GM19438 (cell line): ENCODE measurements at regions not wholly inside any gene's neighbourhood (a gene's known extent, or its start where the extent isn't known, plus 50 kb on each side); places are given as distances from the start of the nearest gene placed in this dataset.

Experiments used
- ATAC-seq: cut with Tn5 transposase; IDR thresholded peaks from one replicate; pipeline ENCODE4 v1.9.1; 2021; ENCODE audit warnings: low read depth; ENCODE audit not compliant: unreplicated experiment

GRCh38 chr17:71681427-71682173, 439.2 kb upstream of the SOX9 start:
- ATAC-seq = no peak

GRCh38 chr17:71682174-71682494, 438.7 kb upstream of the SOX9 start:
- ATAC-seq = no peak

DNA sequence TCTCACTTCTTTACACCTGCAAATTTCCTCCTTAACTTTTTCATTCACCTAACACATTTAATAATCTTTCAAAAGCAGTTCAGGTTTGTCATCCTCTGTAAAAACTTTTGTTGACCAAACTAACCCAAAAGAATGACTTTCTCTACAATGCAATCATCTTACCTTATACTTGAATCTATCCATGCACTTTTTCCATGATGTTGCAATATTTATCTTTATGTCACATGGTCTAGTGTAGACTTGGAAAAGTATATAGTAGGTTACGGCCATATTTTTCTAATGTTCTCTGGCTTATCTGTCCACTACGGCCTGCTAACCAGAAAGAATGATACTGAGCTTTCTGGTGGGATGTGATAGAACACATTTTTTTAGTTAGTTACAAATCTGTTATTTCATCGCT, 431.0 kb upstream of the SOX9 start:
- ATAC-seq = no peak

DNA sequence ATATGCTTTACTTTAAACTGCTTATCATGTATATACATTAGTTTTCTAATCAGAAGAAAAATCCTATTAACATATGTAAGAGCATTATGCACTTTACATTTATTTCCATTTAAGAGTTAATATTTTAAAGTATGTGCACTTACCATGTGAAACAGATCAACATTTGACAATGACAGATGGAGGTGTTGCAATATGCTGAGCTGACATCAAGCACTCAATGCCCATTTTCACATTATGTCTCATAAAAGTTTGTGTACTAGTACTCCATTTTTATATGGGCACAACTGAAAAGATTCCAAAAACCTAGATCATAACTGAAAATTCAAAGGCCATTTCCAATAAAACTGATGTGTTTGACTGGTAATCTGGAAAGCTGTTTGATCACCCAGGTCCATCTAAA, 420.9 kb upstream of the SOX9 start:
- ATAC-seq = no peak

DNA sequence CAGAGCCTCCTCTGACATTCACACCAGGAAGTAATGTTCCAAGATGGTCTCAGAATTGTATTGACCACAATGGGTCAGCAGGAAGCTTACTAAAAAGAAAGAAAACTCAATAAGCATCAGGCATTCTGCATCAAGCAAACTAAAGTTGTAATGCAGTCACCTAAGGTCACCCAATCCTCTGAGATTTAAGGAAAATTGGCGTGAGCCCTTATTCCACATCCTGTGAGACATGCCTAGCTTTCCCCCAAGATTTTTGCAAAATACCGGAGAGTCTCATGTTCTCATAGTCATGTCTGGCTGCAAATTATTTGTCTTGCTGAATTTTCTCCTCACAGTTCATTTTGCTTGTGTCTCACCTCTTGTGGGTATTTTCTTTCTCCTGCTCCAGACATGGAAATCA, 417.1 kb upstream of the SOX9 start:
- ATAC-seq = no peak

DNA sequence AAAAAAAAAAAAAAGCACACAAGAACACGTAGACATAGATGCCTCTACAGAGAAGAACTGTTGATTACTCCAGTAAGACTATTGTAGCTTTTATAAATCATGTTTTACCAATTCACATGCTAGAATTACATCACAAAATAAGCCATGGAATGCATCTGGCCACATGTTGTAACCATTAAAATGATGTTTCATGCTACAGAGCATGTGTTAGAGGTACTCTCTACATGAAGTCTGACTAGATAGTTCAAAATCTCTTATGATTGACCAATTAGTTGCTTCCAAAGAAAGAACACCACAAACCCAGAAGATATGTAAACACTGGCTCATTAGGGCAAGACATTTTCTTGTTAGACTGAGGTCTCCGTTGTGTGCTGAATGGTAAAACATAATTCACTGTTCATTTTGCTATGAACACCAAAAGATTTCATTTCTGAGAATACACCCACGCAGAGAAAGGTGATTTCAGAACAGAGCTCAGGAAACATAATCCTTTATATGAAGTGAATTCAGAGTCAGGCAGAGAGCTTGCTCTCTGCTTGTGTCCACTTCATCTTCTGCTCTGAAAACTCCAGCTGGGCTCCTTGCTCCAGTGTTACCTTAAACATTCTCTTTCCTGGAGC, 411.4 kb upstream of the SOX9 start:
- ATAC-seq = no peak

- ATAC-seq = no peak
Observed at GRCh38 chr17:71709946-71710345, 410.9 kb upstream of the SOX9 start.

- no peak for ATAC-seq
Observed at GRCh38 chr17:71710816-71711215, 410.0 kb upstream of the SOX9 start.

GRCh38 chr17:71713846-71714245, 407.0 kb upstream of the SOX9 start:
- no peak for ATAC-seq

DNA sequence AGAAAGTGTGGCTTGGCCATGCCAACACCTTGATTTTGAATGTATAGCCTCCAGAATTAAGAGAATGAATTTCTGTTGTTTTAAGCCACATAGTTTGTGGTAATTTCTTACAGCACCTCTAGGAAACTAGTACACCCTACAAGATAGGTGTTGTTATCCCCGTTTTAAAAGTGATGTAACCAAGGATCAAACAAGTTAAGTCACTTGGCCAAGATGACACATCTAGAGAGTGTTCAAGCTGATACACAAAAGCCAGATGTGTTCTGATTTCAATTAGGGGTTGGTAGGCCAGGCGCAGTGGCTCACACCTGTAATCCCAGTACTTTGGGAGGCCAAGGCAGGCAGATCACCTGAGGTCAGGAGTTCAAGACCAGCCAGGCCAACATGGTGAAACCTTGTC, 396.5 kb upstream of the SOX9 start:
- ATAC-seq = no peak

DNA sequence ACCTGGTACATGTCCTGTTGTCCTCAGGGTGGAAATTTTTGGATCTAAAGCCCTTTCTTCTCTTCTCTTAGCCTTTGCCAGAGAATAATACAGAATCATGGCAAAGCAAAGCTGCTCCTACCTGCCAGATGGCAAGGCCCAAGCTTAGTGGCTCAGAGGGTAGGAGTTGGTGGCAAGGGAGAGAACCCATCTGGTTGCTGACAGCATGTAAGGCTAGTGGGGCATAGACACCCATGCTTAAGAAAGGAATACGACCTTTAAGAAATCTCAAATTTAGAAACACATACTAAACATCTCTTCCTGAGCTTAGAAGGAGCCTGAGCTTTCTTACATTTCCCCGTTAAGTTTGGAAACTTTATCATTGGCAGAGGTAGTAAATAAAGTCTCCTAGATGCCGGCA, 395.0 kb upstream of the SOX9 start:
- no peak for ATAC-seq

GRCh38 chr17:71726341-71726740, 394.5 kb upstream of the SOX9 start:
- ATAC-seq = no peak

DNA sequence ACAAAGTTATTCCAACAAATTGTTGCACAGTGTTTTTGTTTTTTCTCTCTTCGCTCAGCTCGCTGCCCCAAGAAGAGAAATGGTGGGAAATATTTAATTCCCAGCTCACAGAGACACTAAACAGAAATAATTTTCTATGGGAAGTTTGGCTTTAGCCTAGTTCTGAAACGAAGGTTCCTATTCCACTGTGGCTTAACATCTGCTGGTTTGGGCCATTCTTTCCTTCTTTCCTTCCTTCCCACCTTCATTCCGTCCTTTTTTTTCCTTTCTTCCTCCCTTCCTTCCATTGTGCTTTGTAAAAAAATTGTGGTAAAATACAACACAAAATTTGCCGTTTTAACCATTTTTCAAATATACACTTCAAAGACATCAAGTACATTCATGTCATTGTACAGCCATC, 393.5 kb upstream of the SOX9 start:
- ATAC-seq = no peak

- ATAC-seq = no peak
Observed at GRCh38 chr17:71727723-71728122, 393.1 kb upstream of the SOX9 start.

DNA sequence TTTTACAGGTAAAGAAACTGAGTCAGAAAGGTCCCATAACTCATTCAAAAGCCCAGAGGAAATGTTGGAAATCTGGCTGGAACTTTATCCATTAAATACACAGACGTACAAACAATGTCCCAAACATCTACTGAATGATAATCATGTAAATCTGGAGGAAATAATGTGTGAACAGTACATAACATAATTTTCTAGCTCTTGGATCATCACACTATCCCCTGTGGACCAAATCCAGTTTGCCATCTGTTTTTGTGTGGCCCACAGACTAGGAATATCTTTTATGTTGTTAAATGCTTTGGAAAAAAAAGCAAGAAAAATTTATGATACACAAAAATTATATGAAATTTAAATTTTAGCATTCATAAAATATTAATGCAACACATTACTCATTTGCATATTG, 389.9 kb upstream of the SOX9 start:
- ATAC-seq = no peak

GRCh38 chr17:71735893-71736292, 384.9 kb upstream of the SOX9 start:
- ATAC-seq = no peak

GRCh38 chr17:71740866-71741265, 380.0 kb upstream of the SOX9 start:
- ATAC-seq = no peak

- ATAC-seq = no peak
Observed at GRCh38 chr17:71741836-71742235, 379.0 kb upstream of the SOX9 start.

DNA sequence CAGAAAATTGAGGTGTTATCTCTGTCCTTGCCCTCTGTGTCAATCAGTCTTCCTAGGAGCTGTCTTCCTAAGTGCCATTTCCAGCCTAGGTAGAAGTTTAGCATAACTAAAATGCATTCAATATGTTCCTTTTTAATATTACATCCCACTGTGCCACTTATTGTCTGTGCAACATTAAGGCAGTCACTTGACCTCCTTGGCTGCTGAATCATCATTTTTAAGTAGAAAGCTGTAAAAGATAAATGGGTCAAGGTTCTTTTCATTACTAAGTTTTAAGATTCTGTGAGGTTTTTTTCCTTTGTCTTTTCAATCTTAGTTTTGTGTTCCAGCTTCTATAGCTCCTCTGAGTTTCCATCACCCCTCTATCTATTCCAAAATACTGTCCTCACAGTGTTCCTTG, 371.9 kb upstream of the SOX9 start:
- ATAC-seq = no peak

- no peak for ATAC-seq
Observed at GRCh38 chr17:71753070-71753469, 367.8 kb upstream of the SOX9 start.

- ATAC-seq = no peak
Observed at GRCh38 chr17:71757156-71757555, 363.7 kb upstream of the SOX9 start.

DNA sequence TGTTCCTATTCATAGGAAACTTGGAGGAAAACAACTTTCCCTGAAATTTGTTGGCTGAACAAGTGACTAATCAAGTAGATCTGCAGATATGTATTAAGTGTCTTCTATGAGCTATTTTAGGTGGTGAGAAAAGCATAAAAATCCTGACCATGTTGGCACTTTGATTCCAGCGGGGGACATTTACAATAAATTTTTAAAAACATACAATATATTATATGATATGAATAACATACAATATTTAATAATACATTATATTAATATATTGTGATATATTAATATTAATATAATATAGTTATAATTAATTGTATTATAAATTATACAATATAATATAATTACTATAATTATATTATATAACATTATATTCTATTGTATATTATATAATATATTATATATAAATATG, 362.9 kb upstream of the SOX9 start:
- ATAC-seq = no peak
